ENCODE measurements at regions not wholly inside any gene's neighbourhood (a gene's known extent, or its start where the extent isn't known, plus 50 kb on each side); places are given as distances from the start of the nearest gene placed in this dataset.

DNA sequence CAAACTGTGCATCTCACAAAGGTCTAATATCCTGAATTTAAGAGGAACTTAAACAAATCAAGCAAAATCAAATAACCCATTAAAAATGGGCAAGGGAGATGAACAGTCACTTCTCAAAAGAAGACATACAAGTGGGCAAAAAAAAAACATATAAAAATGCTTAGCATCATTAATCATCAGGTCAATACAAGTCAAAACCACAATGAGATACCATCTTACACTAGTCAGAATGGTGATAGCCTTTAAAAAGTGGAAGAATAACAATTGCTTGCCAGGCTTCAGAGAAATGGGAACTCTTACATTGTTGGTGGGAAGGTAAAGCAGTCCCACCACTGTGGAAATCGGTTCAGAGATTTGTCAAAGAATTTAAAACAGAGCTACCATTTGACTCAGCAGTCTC lies 646.7 kb upstream of the PTCHD4 start:
- Histone ChIP-seq H3K36me3 (no peaks in the 10 kb centered on the region), H3K4me3 (no peak overlapping the region), H3K27me3 (no peaks in the 10 kb centered on the region), H3K4me1 (no peaks in the 10 kb centered on the region), H3K9me3 (peaks cover 0 to 11% (median 0%) of the 10 kb centered on the region in 12 donors), H3K27ac (no peak overlapping the region)
- no peak for ATAC-seq
- intact Hi-C loops (cut with DNase I), result no loop called here
- DNase-seq, result no peak
- WGBS, 4 donors, result 34 to 85% (median 81%) methylated on average over 1 of the region's 1 CpG
- TF ChIP-seq POLR2A (IDR thresholded peaks at IDR 0.05), result no peak
- TF ChIP-seq, protein P1, sequence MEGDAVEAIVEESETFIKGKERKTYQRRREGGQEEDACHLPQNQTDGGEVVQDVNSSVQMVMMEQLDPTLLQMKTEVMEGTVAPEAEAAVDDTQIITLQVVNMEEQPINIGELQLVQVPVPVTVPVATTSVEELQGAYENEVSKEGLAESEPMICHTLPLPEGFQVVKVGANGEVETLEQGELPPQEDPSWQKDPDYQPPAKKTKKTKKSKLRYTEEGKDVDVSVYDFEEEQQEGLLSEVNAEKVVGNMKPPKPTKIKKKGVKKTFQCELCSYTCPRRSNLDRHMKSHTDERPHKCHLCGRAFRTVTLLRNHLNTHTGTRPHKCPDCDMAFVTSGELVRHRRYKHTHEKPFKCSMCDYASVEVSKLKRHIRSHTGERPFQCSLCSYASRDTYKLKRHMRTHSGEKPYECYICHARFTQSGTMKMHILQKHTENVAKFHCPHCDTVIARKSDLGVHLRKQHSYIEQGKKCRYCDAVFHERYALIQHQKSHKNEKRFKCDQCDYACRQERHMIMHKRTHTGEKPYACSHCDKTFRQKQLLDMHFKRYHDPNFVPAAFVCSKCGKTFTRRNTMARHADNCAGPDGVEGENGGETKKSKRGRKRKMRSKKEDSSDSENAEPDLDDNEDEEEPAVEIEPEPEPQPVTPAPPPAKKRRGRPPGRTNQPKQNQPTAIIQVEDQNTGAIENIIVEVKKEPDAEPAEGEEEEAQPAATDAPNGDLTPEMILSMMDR (IDR thresholded peaks at IDR 0.05), result no peak

DNA sequence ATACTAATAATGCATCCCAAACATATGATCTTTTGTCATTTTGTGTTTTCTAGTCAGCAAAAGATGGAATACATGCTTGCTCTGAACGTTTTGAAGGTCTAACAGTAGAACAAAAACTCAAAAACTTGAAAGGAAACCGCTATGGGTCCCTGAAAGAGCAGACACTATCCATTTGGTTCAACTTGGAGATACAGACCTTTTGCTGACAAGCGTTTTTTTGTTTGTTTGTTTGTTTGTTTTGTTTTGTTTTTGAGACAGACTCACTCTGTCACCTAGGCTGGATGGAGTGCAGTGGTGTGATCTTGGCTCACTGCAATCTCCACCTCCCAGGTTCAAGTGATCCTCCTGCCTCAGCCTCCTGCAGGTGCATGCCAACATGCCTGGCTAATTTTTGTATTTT lies 644.3 kb upstream of the PTCHD4 start:
- TF ChIP-seq, protein P1 (IDR thresholded peaks at IDR 0.05), result no peak
- no peak for TF ChIP-seq POLR2A (IDR thresholded peaks at IDR 0.05)
- no peaks in the 10 kb centered on the region for H3K27me3 ChIP-seq
- peaks cover 0 to 11% (median 0%) of the 10 kb centered on the region in 12 donors for H3K9me3 ChIP-seq
- ATAC-seq (no peak), DNase-seq (no peak)
- H3K4me1 ChIP-seq, result no peaks in the 10 kb centered on the region
- WGBS, 4 donors, result 49 to 60% (median 59%) methylated on average over 3 of the region's 3 CpGs
- H3K36me3 ChIP-seq, result no peaks in the 10 kb centered on the region
- H3K27ac ChIP-seq, result no peak overlapping the region
- no peak overlapping the region for H3K4me3 ChIP-seq
- intact Hi-C loops (cut with DNase I), result no loop called here

DNA sequence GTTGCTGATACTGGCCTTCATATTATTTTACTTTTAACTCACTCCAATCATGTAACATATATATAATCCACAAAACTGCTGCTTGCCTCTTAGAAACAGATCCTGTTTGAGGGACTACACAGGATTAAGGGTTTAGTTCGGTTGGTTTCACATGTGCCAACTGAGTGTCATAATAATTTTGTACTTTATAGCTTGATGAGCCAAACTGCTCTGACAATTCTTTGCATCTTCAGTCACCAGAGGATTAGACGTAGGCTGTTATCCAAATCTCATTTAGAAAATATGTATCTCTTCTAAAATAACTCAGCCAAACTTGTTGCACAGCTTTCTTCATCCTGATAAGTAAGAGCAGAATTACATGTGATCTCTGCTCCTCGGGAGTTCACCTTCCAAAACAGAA lies 643.6 kb upstream of the PTCHD4 start:
- no peaks in the 10 kb centered on the region for H3K36me3 ChIP-seq
- no peak for DNase-seq
- no peaks in the 10 kb centered on the region for H3K4me1 ChIP-seq
- no peak overlapping the region for H3K4me3 ChIP-seq
- intact Hi-C loops (cut with DNase I), result no loop called here
- peaks cover 0 to 11% (median 0%) of the 10 kb centered on the region in 12 donors for H3K9me3 ChIP-seq
- TF ChIP-seq, protein P1 (IDR thresholded peaks at IDR 0.05), result no peak
- TF ChIP-seq POLR2A (IDR thresholded peaks at IDR 0.05), result no peak
- 55 to 64% (median 59%) methylated on average over 3 of the region's 3 CpGs for WGBS, 4 donors
- no peaks in the 10 kb centered on the region for H3K27me3 ChIP-seq
- no peak for ATAC-seq
- H3K27ac ChIP-seq, result no peak overlapping the region

DNA sequence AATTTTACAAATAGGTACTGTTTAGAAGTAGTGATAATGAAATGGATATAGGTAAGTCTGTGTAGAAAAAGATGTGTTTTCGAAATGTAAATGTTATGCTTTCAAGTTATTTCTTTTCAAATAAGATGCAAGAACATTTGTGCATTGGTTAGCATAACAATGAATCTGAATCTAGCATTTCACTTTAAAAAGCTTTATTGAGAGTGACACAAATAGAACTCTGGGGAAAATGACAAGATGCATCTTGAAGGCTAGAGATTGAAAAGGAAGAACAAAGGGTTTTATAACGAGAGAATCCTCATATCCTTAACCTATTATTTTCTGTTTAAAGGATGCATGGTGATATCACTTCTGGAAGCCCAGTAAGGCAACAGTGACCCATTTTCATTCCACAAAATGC lies 639.9 kb upstream of the PTCHD4 start:
- WGBS, 4 donors, result 59 to 76% (median 65%) methylated on average over 2 of the region's 2 CpGs
- intact Hi-C loops (cut with DNase I), result no loop called here
- no peak for DNase-seq
- Histone ChIP-seq H3K36me3 (no peaks in the 10 kb centered on the region), H3K4me1 (no peaks in the 10 kb centered on the region), H3K27ac (no peak overlapping the region), H3K27me3 (no peaks in the 10 kb centered on the region), H3K9me3 (no peaks in the 10 kb centered on the region), H3K4me3 (no peak overlapping the region)
- no peak for TF ChIP-seq POLR2A (IDR thresholded peaks at IDR 0.05)
- TF ChIP-seq, protein P1 (IDR thresholded peaks at IDR 0.05), result no peak
- ATAC-seq, result no peak
